Fibroblast of lung (primary cell): ENCODE measurements at regions not wholly inside any gene's neighbourhood (a gene's known extent, or its start where the extent isn't known, plus 50 kb on each side); places are given as distances from the start of the nearest gene placed in this dataset.

Experiments used
- DNase-seq, 2 donors: peaks; one replicate each; pipeline versions ENCODE4 v3.0.0 to v3.0.0-alpha.2; 2010; ENCODE audit warnings: low read depth in 2 of 2
- H2AFZ ChIP-seq: 2 replicates; pipeline ENCODE4 v1.5.1; 2012; ENCODE audit warnings: low read length, control low read depth, inconsistent platforms
- H3K27ac ChIP-seq: 2 replicates; pipeline ENCODE4 v1.5.1; 2011; ENCODE audit warnings: low read length, control low read depth; ENCODE audit not compliant: insufficient read depth
- H3K27me3 ChIP-seq: 2 replicates; pipeline ENCODE4 v1.5.1; 2011; ENCODE audit warnings: mild to moderate bottlenecking, low read length; ENCODE audit not compliant: control insufficient read depth, insufficient read depth
- H3K36me3 ChIP-seq: 2 replicates; pipeline ENCODE4 v1.5.1; 2011; ENCODE audit warnings: low read length; ENCODE audit not compliant: control insufficient read depth, insufficient read depth
- H3K4me1 ChIP-seq: 2 replicates; pipeline ENCODE4 v1.5.1; 2011; ENCODE audit warnings: low read length; ENCODE audit not compliant: control insufficient read depth, insufficient read depth; ENCODE audit errors: extremely low read depth
- H3K4me2 ChIP-seq: 2 replicates; pipeline ENCODE4 v1.5.1; 2011; ENCODE audit warnings: low read length, control low read depth; ENCODE audit not compliant: insufficient read depth; ENCODE audit errors: extremely low read depth
- H3K4me3 ChIP-seq, 4 experiments: fragments of 200-600 bp in 1 of 4; sonication (generic) in 1 of 4; replicated peaks in 1 of 4; 2 replicates each; pipeline ENCODE4 v1.5.1; 2011 to 2016; ENCODE audit warnings: low read length in 4 of 4, low read depth in 3 of 4, mild to moderate bottlenecking in 3 of 4, control low read depth in 2 of 4, inconsistent platforms in 1 of 4, mixed read lengths in 1 of 4; ENCODE audit not compliant: insufficient read depth in 1 of 4; ENCODE audit errors: control extremely low read depth in 1 of 4
- H3K79me2 ChIP-seq: 2 replicates; pipeline ENCODE4 v1.5.1; 2012; ENCODE audit warnings: mild to moderate bottlenecking, low read length, inconsistent platforms; ENCODE audit not compliant: control insufficient read depth, insufficient read depth
- H3K9ac ChIP-seq: 2 replicates; pipeline ENCODE4 v1.5.1; 2011; ENCODE audit warnings: mild to moderate bottlenecking, low read length, control low read depth; ENCODE audit not compliant: insufficient read depth
- H3K9me3 ChIP-seq: 2 replicates; pipeline ENCODE4 v1.5.1; 2012; ENCODE audit warnings: low read depth, low read length; ENCODE audit not compliant: control insufficient read depth, insufficient read depth
- H4K20me1 ChIP-seq: 2 replicates; pipeline ENCODE4 v1.5.1; 2011; ENCODE audit warnings: low read length; ENCODE audit not compliant: control insufficient read depth, insufficient read depth; ENCODE audit errors: extremely low read depth
- CTCF ChIP-seq, 2 donors: IDR thresholded peaks in 1 of 2; conservative IDR thresholded peaks in 1 of 2; 1 replicate in 1 of 2; 2 replicates in 1 of 2; pipeline ENCODE4 v1.5.1; 2011 to 2012; ENCODE audit warnings: low read length in 2 of 2, control low read depth in 1 of 2, inconsistent platforms in 1 of 2, low read depth in 1 of 2, mild to moderate bottlenecking in 1 of 2
- EZH2 ChIP-seq: IDR thresholded peaks from 2 replicates; pipeline ENCODE4 v1.5.1; 2012; ENCODE audit warnings: low read length, control low read depth, mild to moderate bottlenecking; ENCODE audit errors: missing control alignments

- H3K4me3 ChIP-seq: no peak overlapping the region
- no peaks in the 10 kb centered on the region for H3K79me2 ChIP-seq
- no peaks in the 10 kb centered on the region for H3K36me3 ChIP-seq
- no peak overlapping the region for H2AFZ ChIP-seq
- H3K9ac ChIP-seq: no peak overlapping the region
- TF ChIP-seq EZH2: no peak
- no peak for TF ChIP-seq CTCF (conservative IDR thresholded peaks at IDR 0.05 in 1 of 2, IDR thresholded peaks at IDR 0.05 in 1 of 2; ENCODE audit: low read depth in 1 of 2, low read length in 2 of 2)
- H3K4me1 ChIP-seq: no peaks in the 10 kb centered on the region
- no peaks in the 10 kb centered on the region for H4K20me1 ChIP-seq
- no peaks in the 10 kb centered on the region for H3K9me3 ChIP-seq
- no peak overlapping the region for H3K4me2 ChIP-seq
- H3K27ac ChIP-seq: no peak overlapping the region
- no peak for DNase-seq
- H3K27me3 ChIP-seq: no peaks in the 10 kb centered on the region
These were observed 90.3 kb upstream of the FAM174B start for GRCh38 chr15:92745845-92746271.

GRCh38 chr15:92747047-92747446 lies 91.5 kb upstream of the FAM174B start:
- no peak overlapping the region for H3K9ac ChIP-seq
- no peak for TF ChIP-seq EZH2
- no peak for TF ChIP-seq CTCF (conservative IDR thresholded peaks at IDR 0.05 in 1 of 2, IDR thresholded peaks at IDR 0.05 in 1 of 2; ENCODE audit: low read depth in 1 of 2, low read length in 2 of 2)
- H3K4me3 ChIP-seq: no peak overlapping the region
- H2AFZ ChIP-seq: no peak overlapping the region
- H4K20me1 ChIP-seq: no peaks in the 10 kb centered on the region
- H3K9me3 ChIP-seq: no peaks in the 10 kb centered on the region
- H3K36me3 ChIP-seq: no peaks in the 10 kb centered on the region
- H3K4me1 ChIP-seq: no peaks in the 10 kb centered on the region
- no peaks in the 10 kb centered on the region for H3K79me2 ChIP-seq
- H3K4me2 ChIP-seq: no peak overlapping the region
- no peak overlapping the region for H3K27ac ChIP-seq
- no peaks in the 10 kb centered on the region for H3K27me3 ChIP-seq
- no peak for DNase-seq

GRCh38 chr15:92749216-92749615 lies 93.6 kb upstream of the FAM174B start:
- H2AFZ ChIP-seq: no peak overlapping the region
- H3K9me3 ChIP-seq: no peaks in the 10 kb centered on the region
- H3K4me1 ChIP-seq: no peaks in the 10 kb centered on the region
- H3K9ac ChIP-seq: no peak overlapping the region
- TF ChIP-seq CTCF (conservative IDR thresholded peaks at IDR 0.05 in 1 of 2, IDR thresholded peaks at IDR 0.05 in 1 of 2; ENCODE audit: low read depth in 1 of 2, low read length in 2 of 2): no peak
- no peak for TF ChIP-seq EZH2
- H3K4me3 ChIP-seq: no peak overlapping the region
- H3K36me3 ChIP-seq: no peaks in the 10 kb centered on the region
- H3K4me2 ChIP-seq: no peak overlapping the region
- H3K27me3 ChIP-seq: no peaks in the 10 kb centered on the region
- no peak for DNase-seq
- H3K27ac ChIP-seq: no peak overlapping the region
- no peaks in the 10 kb centered on the region for H4K20me1 ChIP-seq
- no peaks in the 10 kb centered on the region for H3K79me2 ChIP-seq
